Loucy (cell line): ENCODE measurements at regions not wholly inside any gene's neighbourhood (a gene's known extent, or its start where the extent isn't known, plus 50 kb on each side); places are given as distances from the start of the nearest gene placed in this dataset.

Source experiments
- H2AFZ ChIP-seq: fragments of 200-600 bp; sonication (generic); 2 replicates; pipeline ENCODE4 v1.6.0; 2016; ENCODE audit warnings: antibody characterized with exemption, mild to moderate bottlenecking, low read length, moderate library complexity
- H3F3A ChIP-seq: fragments of 200-600 bp; 2 replicates; pipeline ENCODE4 v1.6.0; 2016; ENCODE audit warnings: antibody characterized with exemption, low read depth, mild to moderate bottlenecking
- H3K27me3 ChIP-seq: fragments of 200-600 bp; sonication (generic); 2 replicates; pipeline ENCODE4 v1.6.1; 2014; ENCODE audit warnings: low read length, mild to moderate bottlenecking; ENCODE audit not compliant: insufficient read depth, poor library complexity, severe bottlenecking
- H3K36me3 ChIP-seq: fragments of 200-600 bp; sonication (generic); 2 replicates; pipeline ENCODE4 v1.6.1; 2016; ENCODE audit warnings: low read length; ENCODE audit not compliant: insufficient read depth
- H3K4me1 ChIP-seq: fragments of 200-600 bp; sonication (generic); 2 replicates; pipeline ENCODE4 v1.5.1; 2014; ENCODE audit warnings: low read length, mild to moderate bottlenecking; ENCODE audit not compliant: insufficient read depth, poor library complexity, severe bottlenecking
- H3K4me2 ChIP-seq: fragments of 200-600 bp; sonication (generic); 2 replicates; pipeline ENCODE4 v1.6.0; 2014; ENCODE audit warnings: antibody characterized with exemption, low read length, low read depth, mild to moderate bottlenecking; ENCODE audit not compliant: poor library complexity, severe bottlenecking
- H3K4me3 ChIP-seq: fragments of 200-600 bp; sonication (generic); 2 replicates; pipeline ENCODE4 v1.5.1; 2014; ENCODE audit warnings: low read length, mild to moderate bottlenecking, mixed read lengths; ENCODE audit not compliant: poor library complexity, severe bottlenecking
- H3K79me2 ChIP-seq: fragments of 200-600 bp; sonication (generic); 2 replicates; pipeline ENCODE4 v1.6.1; 2014; ENCODE audit warnings: low read length; ENCODE audit not compliant: insufficient read depth
- H3K9ac ChIP-seq: fragments of 200-600 bp; sonication (generic); 2 replicates; pipeline ENCODE4 v1.6.0; 2014; ENCODE audit warnings: mild to moderate bottlenecking, low read depth, low read length, moderate library complexity; ENCODE audit not compliant: poor library complexity, severe bottlenecking
- H3K9me2 ChIP-seq: fragments of 200-600 bp; sonication (generic); replicated peaks from 2 replicates; pipeline ENCODE4 v1.6.1; 2016; ENCODE audit warnings: low read depth, low read length, mixed read lengths
- H3K9me3 ChIP-seq: fragments of 200-600 bp; sonication (generic); 2 replicates; pipeline ENCODE4 v1.6.1; 2014; ENCODE audit warnings: mild to moderate bottlenecking, antibody characterized with exemption, low read length, low read depth; ENCODE audit not compliant: insufficient read depth
- H4K20me1 ChIP-seq: fragments of 200-600 bp; sonication (generic); 2 replicates; pipeline ENCODE4 v1.6.0; 2014; ENCODE audit warnings: antibody characterized with exemption, low read length, mild to moderate bottlenecking; ENCODE audit not compliant: insufficient read depth, poor library complexity, severe bottlenecking
- EZH2phosphoT487 ChIP-seq: fragments of 200-600 bp; IDR thresholded peaks from 2 replicates; pipeline ENCODE4 v1.6.1; 2018; ENCODE audit warnings: antibody characterized with exemption, mild to moderate bottlenecking, moderate library complexity, borderline replicate concordance
- TF ChIP-seq, protein P1 (sequence below): fragments of 200-600 bp; sonication (generic); conservative IDR thresholded peaks from 2 replicates; pipeline ENCODE4 v1.5.1; 2014; ENCODE audit warnings: mild to moderate bottlenecking, antibody characterized with exemption, low read length

DNA sequence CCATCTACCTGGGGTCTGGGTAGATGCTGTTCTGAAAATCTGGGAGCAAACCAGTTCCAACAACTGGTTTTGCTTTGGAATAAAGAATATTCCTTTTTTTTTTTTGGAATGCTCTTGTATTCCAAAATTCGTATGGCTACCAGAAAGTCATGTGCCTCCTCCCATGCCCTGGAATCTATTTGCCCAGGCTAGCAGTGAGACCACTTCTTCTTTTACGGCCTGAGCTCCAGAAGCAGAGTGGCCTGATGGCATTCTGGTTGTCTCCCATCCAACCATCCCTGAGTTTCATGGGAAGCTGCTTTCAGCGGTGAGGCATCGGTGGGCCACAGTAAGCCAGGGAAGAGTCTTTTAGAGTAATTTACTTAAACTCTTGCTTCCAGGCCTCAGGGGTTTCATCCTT, 113.4 kb upstream of the RAB4A start:
- Histone ChIP-seq H3K9ac (no peak overlapping the region), H3K9me2 (no peaks in the 10 kb centered on the region), H3K4me3 (no peak overlapping the region), H4K20me1 (no peaks in the 10 kb centered on the region), H3F3A (no peaks in the 10 kb centered on the region), H3K79me2 (no peaks in the 10 kb centered on the region), H3K4me1 (peaks cover 38% of the 10 kb centered on the region), H3K4me2 (no peak overlapping the region), H3K36me3 (no peaks in the 10 kb centered on the region), H2AFZ (no peak overlapping the region), H3K9me3 (no peaks in the 10 kb centered on the region), H3K27me3 (no peaks in the 10 kb centered on the region)
- no peak for TF ChIP-seq EZH2phosphoT487
- TF ChIP-seq, protein P1, sequence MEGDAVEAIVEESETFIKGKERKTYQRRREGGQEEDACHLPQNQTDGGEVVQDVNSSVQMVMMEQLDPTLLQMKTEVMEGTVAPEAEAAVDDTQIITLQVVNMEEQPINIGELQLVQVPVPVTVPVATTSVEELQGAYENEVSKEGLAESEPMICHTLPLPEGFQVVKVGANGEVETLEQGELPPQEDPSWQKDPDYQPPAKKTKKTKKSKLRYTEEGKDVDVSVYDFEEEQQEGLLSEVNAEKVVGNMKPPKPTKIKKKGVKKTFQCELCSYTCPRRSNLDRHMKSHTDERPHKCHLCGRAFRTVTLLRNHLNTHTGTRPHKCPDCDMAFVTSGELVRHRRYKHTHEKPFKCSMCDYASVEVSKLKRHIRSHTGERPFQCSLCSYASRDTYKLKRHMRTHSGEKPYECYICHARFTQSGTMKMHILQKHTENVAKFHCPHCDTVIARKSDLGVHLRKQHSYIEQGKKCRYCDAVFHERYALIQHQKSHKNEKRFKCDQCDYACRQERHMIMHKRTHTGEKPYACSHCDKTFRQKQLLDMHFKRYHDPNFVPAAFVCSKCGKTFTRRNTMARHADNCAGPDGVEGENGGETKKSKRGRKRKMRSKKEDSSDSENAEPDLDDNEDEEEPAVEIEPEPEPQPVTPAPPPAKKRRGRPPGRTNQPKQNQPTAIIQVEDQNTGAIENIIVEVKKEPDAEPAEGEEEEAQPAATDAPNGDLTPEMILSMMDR = no peak

DNA sequence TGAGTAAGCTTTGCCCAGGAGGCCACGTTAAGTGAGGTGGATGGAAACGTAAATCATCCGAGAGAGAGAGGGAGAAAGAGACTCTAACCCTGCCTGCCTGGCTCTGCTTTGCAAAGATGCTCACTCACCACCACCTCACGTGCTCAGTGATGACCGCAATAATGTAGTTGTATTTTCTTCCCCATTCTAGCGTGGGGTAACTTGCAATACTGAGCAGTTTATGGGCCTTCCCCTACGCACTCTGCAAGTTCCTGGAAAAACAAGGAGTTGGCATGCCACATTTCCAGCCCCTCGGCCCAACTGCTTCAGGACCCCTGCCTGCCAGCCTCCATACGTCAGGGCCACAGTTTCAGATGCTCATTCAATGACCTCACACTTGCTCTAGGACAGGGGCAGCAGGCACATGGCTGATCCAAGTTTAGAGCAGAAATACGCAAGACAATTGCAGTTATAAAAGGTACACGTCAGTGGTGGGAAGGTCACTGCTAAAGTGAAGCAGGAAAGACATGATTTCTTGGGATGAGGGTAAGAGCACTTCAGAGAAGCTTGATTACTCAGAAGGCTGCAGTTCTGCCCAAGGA, 112.5 kb upstream of the RAB4A start:
- H3F3A ChIP-seq = no peaks in the 10 kb centered on the region
- H3K36me3 ChIP-seq = no peaks in the 10 kb centered on the region
- no peaks in the 10 kb centered on the region for H3K79me2 ChIP-seq
- no peaks in the 10 kb centered on the region for H3K9me2 ChIP-seq
- no peak overlapping the region for H3K4me2 ChIP-seq
- no peaks in the 10 kb centered on the region for H3K27me3 ChIP-seq
- peaks cover 37% of the 10 kb centered on the region for H3K4me1 ChIP-seq
- H3K9ac ChIP-seq = no peak overlapping the region
- H4K20me1 ChIP-seq = no peaks in the 10 kb centered on the region
- H3K4me3 ChIP-seq = no peak overlapping the region
- H2AFZ ChIP-seq = no peak overlapping the region
- H3K9me3 ChIP-seq = no peaks in the 10 kb centered on the region
- TF ChIP-seq EZH2phosphoT487 = no peak
- TF ChIP-seq, protein P1 = no peak

DNA sequence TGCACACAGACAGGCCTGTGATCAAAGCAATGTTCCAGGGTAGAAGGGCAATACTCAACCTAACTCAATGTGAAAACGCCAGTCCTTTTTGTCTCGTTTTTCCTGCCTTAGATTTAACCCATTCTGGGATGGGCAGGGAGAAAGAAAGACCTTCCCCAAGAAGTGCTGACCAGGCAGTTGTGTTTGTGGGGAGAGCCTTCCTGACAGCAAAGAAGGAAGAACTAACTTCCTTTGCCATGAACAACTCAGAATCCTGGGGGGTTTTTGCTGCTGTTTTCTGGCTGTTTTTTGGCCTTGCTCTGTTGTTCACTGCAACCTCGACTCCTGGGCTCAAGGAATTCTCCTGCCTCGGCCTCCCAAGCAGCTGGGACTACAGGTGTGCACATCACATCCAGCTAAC, 112.0 kb upstream of the RAB4A start:
- Histone ChIP-seq H2AFZ (no peak overlapping the region), H3K9me2 (no peaks in the 10 kb centered on the region), H3K4me2 (no peak overlapping the region), H3K9me3 (no peaks in the 10 kb centered on the region), H3K9ac (no peak overlapping the region), H3K79me2 (no peaks in the 10 kb centered on the region), H3F3A (no peaks in the 10 kb centered on the region), H4K20me1 (no peaks in the 10 kb centered on the region), H3K4me3 (no peak overlapping the region), H3K4me1 (peaks cover 32% of the 10 kb centered on the region), H3K36me3 (no peaks in the 10 kb centered on the region), H3K27me3 (no peaks in the 10 kb centered on the region)
- TF ChIP-seq, protein P1 = no peak
- TF ChIP-seq EZH2phosphoT487 = no peak
